ENCODE measurements at regions not wholly inside any gene's neighbourhood (a gene's known extent, or its start where the extent isn't known, plus 50 kb on each side); places are given as distances from the start of the nearest gene placed in this dataset.

DNA sequence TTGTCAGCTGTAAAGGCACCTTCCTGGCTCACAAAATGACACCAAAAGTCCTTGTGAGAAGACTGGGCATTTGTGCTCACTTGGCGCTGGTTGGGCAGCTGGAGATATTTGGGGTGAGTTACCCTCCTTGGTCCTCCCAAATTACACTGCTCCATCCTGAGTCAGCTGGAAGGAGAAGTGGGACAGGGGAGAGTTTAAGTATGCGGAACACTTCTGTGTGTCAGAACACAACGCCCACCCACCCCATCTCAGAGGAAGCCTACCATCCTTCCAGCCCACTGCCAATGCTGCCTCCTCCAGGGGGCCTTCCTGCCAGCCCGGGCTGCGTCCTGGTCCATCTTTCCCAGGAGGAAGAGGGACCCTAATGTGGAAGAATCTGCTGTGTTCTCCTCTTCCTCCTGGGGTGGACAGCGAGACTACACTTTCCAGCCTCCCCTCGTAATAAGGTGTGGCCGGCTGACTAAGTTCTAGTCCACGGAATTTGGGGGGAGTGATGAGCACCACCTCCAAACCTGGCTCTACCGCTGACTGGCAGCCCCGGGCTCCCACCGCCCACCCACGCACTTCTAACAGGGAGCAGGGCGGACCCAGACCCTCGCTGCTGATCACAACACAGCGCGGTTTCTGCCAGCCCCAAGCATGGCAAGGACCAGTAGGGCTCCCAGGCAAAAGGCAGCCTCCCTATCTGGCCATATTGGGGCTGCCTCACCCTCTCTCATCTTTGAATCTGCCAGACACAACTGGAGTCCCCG is 265.0 kb downstream of the XXYLT1 start:
- peaks cover 22% of the 10 kb centered on the region in 2 donors for H3K4me1 ChIP-seq
- TF ChIP-seq CTCF (IDR thresholded peaks at IDR 0.05 in 4 of 5, conservative IDR thresholded peaks at IDR 0.05 in 1 of 5) = no peak
- no peak for TF ChIP-seq POLR2A (IDR thresholded peaks at IDR 0.05)
- in situ Hi-C loops (cut with MboI; ENCODE audit: low sequenced_read_pairs in 4 of 4) = loop anchor here in 1 of 4 donors (25.0 kb wide), 1 partner anchor 256 kb away; the partner anchor contains the start of gene XXYLT1
- intact Hi-C loops (cut with DNase I; ENCODE audit: low total_unique reads) = no loop called here
- H3K27me3 ChIP-seq = no peaks in the 10 kb centered on the region
- no peaks in the 10 kb centered on the region for H3K9me3 ChIP-seq
- H3K27ac ChIP-seq = no peak overlapping the region
- H3K36me3 ChIP-seq = no peaks in the 10 kb centered on the region
- no peak for DNase-seq
- no peak overlapping the region for H3K4me3 ChIP-seq
- ATAC-seq = no peak

DNA sequence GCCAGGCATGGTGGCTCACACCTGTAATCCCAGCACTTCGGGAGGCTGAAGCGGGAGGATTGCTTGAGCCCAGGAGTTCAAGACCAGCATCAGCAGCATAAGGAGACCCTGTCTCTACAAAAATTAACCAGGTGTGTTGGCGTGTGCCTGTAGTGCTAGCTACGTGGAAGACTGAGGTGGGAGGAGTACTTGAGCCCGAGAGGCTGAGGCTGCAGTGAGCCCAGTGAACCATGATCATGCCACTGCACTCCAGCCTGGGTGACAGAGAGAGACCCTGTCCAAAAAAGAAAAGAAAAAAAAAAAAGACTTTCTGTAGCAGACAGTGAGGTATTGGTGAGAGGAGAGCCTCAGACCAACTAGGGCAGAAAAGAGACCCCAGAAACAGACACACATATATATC is 263.8 kb downstream of the XXYLT1 start:
- H3K27ac ChIP-seq = no peak overlapping the region
- DNase-seq (no peak), ATAC-seq (no peak)
- no peaks in the 10 kb centered on the region for H3K9me3 ChIP-seq
- in situ Hi-C loops (cut with MboI; ENCODE audit: low sequenced_read_pairs in 4 of 4) = loop anchor here in 1 of 4 donors (25.0 kb wide), 1 partner anchor 255 kb away; the partner anchor contains the start of gene XXYLT1
- intact Hi-C loops (cut with DNase I; ENCODE audit: low total_unique reads) = no loop called here
- H3K4me1 ChIP-seq = peaks cover 15 to 16% of the 10 kb centered on the region in 2 donors
- H3K36me3 ChIP-seq = no peaks in the 10 kb centered on the region
- TF ChIP-seq POLR2A (IDR thresholded peaks at IDR 0.05) = no peak
- TF ChIP-seq CTCF (IDR thresholded peaks at IDR 0.05 in 4 of 5, conservative IDR thresholded peaks at IDR 0.05 in 1 of 5) = no peak
- H3K27me3 ChIP-seq = no peaks in the 10 kb centered on the region
- no peak overlapping the region for H3K4me3 ChIP-seq

- no peaks in the 10 kb centered on the region for H3K27me3 ChIP-seq
- TF ChIP-seq CTCF (IDR thresholded peaks at IDR 0.05 in 4 of 5, conservative IDR thresholded peaks at IDR 0.05 in 1 of 5) (no peak), POLR2A (IDR thresholded peaks at IDR 0.05) (no peak)
- no peak overlapping the region for H3K27ac ChIP-seq
- no peaks in the 10 kb centered on the region for H3K9me3 ChIP-seq
- DNase-seq (no peak), ATAC-seq (no peak)
- H3K4me3 ChIP-seq = no peak overlapping the region
- intact Hi-C loops (cut with DNase I; ENCODE audit: low total_unique reads) (no loop called here), in situ Hi-C loops (cut with MboI; ENCODE audit: low sequenced_read_pairs in 4 of 4) (loop anchor here in 1 of 4 donors (25.0 kb wide), 1 partner anchor 255 kb away; the partner anchor contains the start of gene XXYLT1)
- H3K4me1 ChIP-seq = peaks cover 9 to 10% of the 10 kb centered on the region in 2 donors
- H3K36me3 ChIP-seq = no peaks in the 10 kb centered on the region
Measured at GRCh38 chr3:195007766-195008165, 263.2 kb downstream of the XXYLT1 start.

DNA sequence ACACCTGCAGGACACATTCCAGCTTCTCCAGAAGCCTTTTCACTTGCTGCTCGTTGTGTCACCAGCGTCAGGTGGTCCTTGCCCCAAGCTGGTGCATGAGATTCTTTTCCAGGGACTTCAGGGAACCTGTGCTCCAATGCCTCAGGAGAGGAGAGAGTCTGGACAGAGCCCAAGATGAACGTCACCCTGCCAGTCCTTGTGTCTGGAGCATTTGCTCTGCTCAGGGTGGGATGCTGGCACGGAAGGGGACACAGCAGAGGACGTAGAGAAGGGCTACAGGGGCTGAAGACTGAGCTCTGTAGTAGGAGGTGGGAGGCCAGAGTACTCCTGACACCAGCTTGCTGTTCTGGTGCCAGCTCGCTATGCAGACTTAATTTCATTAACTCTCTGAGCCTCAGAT is 262.1 kb downstream of the XXYLT1 start:
- in situ Hi-C loops (cut with MboI; ENCODE audit: low sequenced_read_pairs in 4 of 4) = loop anchor here in 1 of 4 donors (25.0 kb wide), 1 partner anchor 253 kb away; the partner anchor contains the start of gene XXYLT1

More for the DNA sequence above, 262.1 kb downstream of the XXYLT1 start:
- H3K9me3 ChIP-seq = no peaks in the 10 kb centered on the region
- no peaks in the 10 kb centered on the region for H3K36me3 ChIP-seq
- intact Hi-C loops (cut with DNase I; ENCODE audit: low total_unique reads) = no loop called here
- H3K4me1 ChIP-seq = no peaks in the 10 kb centered on the region
- no peak overlapping the region for H3K4me3 ChIP-seq
- no peak for TF ChIP-seq POLR2A (IDR thresholded peaks at IDR 0.05)
- TF ChIP-seq CTCF (IDR thresholded peaks at IDR 0.05 in 4 of 5, conservative IDR thresholded peaks at IDR 0.05 in 1 of 5) = no peak
- H3K27ac ChIP-seq = no peak overlapping the region
- DNase-seq (no peak), ATAC-seq (no peak)
- no peaks in the 10 kb centered on the region for H3K27me3 ChIP-seq

Measured in gastrocnemius medialis (tissue), 4 donors.